ENCODE measurements at regions not wholly inside any gene's neighbourhood (a gene's known extent, or its start where the extent isn't known, plus 50 kb on each side); places are given as distances from the start of the nearest gene placed in this dataset.

DNA sequence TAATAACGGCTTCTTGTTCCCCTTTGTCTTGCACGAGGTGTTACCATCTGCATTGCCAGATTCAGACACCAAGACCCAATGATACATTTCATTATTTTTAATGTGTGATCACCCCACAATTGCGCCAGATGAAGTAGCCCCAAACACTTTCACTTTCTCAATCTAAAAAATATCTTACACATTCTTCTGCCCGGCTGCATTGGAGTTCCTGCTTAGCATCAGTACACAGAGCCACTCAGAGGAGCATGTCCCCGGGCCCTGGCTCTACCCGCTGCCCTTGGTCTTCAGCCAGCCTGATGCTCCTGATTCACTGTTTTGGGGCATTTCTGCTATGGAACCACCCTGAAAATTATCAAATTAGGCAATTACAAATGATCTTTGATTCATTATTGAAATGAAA, 66.0 kb upstream of the TENM3 start:
- TF ChIP-seq YY1 (IDR thresholded peaks at IDR 0.05; ENCODE audit: insufficient read depth, insufficient read length) (no peak), ZNF274 (IDR thresholded peaks at IDR 0.05; ENCODE audit: low read depth, low read length) (no peak), SUZ12 (IDR thresholded peaks at IDR 0.05; ENCODE audit: extremely low read depth, insufficient read depth, insufficient read length) (no peak)

All from NT2/D1 (cell line).